Left kidney (tissue), 1 donor: ENCODE measurements at regions not wholly inside any gene's neighbourhood (a gene's known extent, or its start where the extent isn't known, plus 50 kb on each side); places are given as distances from the start of the nearest gene placed in this dataset.

ENCODE experiments used
- DNase-seq: peaks from one replicate; pipeline ENCODE4 v3.0.0-alpha.2; 2013

- DNase-seq, result no peak
Observed at GRCh38 chr12:66915306-66915904, 236.5 kb upstream of the GRIP1 start.

GRCh38 chr12:66916189-66916588 is 237.3 kb upstream of the GRIP1 start:
- no peak for DNase-seq

GRCh38 chr12:66919466-66919865 is 240.6 kb upstream of the GRIP1 start:
- DNase-seq, result no peak

GRCh38 chr12:66920205-66920604 is 241.3 kb upstream of the GRIP1 start:
- no peak for DNase-seq

GRCh38 chr12:66921151-66921550 is 242.3 kb upstream of the GRIP1 start:
- DNase-seq, result no peak

GRCh38 chr12:66925083-66925482 is 246.2 kb upstream of the GRIP1 start:
- DNase-seq, result no peak

GRCh38 chr12:66929121-66929520 is 250.2 kb upstream of the GRIP1 start:
- no peak for DNase-seq

GRCh38 chr12:66931091-66931490 is 252.2 kb upstream of the GRIP1 start:
- DNase-seq, result no peak

- DNase-seq, result no peak
Observed at GRCh38 chr12:66932126-66932525, 253.2 kb upstream of the GRIP1 start.

- DNase-seq, result no peak
Observed at GRCh38 chr12:66934302-66935062, 255.6 kb upstream of the GRIP1 start.

- DNase-seq, result no peak
Observed at GRCh38 chr12:66941150-66941549, 262.3 kb upstream of the GRIP1 start.

- DNase-seq, result no peak
Observed at GRCh38 chr12:66942741-66943465, 264.0 kb upstream of the GRIP1 start.

GRCh38 chr12:66944365-66944764 is 265.5 kb upstream of the GRIP1 start:
- DNase-seq, result no peak

GRCh38 chr12:66945189-66945817 is 266.4 kb upstream of the GRIP1 start:
- no peak for DNase-seq

GRCh38 chr12:66947119-66947518 is 268.2 kb upstream of the GRIP1 start:
- DNase-seq, result no peak

- no peak for DNase-seq
Observed at GRCh38 chr12:66952668-66953067, 273.8 kb upstream of the GRIP1 start.

- no peak for DNase-seq
Observed at GRCh38 chr12:66956300-66956699, 277.4 kb upstream of the GRIP1 start.

GRCh38 chr12:66959276-66959675 is 280.4 kb upstream of the GRIP1 start:
- DNase-seq, result no peak

- DNase-seq, result no peak
Observed at GRCh38 chr12:66960006-66960405, 281.1 kb upstream of the GRIP1 start.

GRCh38 chr12:66960704-66961690 is 282.1 kb upstream of the GRIP1 start:
- no peak for DNase-seq

GRCh38 chr12:66962290-66962689 is 283.4 kb upstream of the GRIP1 start:
- no peak for DNase-seq

- no peak for DNase-seq
Observed at GRCh38 chr12:66963901-66964300, 285.0 kb upstream of the GRIP1 start.
